Loucy (cell line): ENCODE measurements at regions not wholly inside any gene's neighbourhood (a gene's known extent, or its start where the extent isn't known, plus 50 kb on each side); places are given as distances from the start of the nearest gene placed in this dataset.

Source experiments
- H2AFZ ChIP-seq: fragments of 200-600 bp; sonication (generic); 2 replicates; pipeline ENCODE4 v1.6.0; 2016; ENCODE audit warnings: antibody characterized with exemption, mild to moderate bottlenecking, low read length, moderate library complexity
- H3F3A ChIP-seq: fragments of 200-600 bp; 2 replicates; pipeline ENCODE4 v1.6.0; 2016; ENCODE audit warnings: antibody characterized with exemption, low read depth, mild to moderate bottlenecking
- H3K27me3 ChIP-seq: fragments of 200-600 bp; sonication (generic); 2 replicates; pipeline ENCODE4 v1.6.1; 2014; ENCODE audit warnings: low read length, mild to moderate bottlenecking; ENCODE audit not compliant: insufficient read depth, poor library complexity, severe bottlenecking
- H3K36me3 ChIP-seq: fragments of 200-600 bp; sonication (generic); 2 replicates; pipeline ENCODE4 v1.6.1; 2016; ENCODE audit warnings: low read length; ENCODE audit not compliant: insufficient read depth
- H3K4me1 ChIP-seq: fragments of 200-600 bp; sonication (generic); 2 replicates; pipeline ENCODE4 v1.5.1; 2014; ENCODE audit warnings: low read length, mild to moderate bottlenecking; ENCODE audit not compliant: insufficient read depth, poor library complexity, severe bottlenecking
- H3K4me2 ChIP-seq: fragments of 200-600 bp; sonication (generic); 2 replicates; pipeline ENCODE4 v1.6.0; 2014; ENCODE audit warnings: antibody characterized with exemption, low read length, low read depth, mild to moderate bottlenecking; ENCODE audit not compliant: poor library complexity, severe bottlenecking
- H3K4me3 ChIP-seq: fragments of 200-600 bp; sonication (generic); 2 replicates; pipeline ENCODE4 v1.5.1; 2014; ENCODE audit warnings: low read length, mild to moderate bottlenecking, mixed read lengths; ENCODE audit not compliant: poor library complexity, severe bottlenecking
- H3K79me2 ChIP-seq: fragments of 200-600 bp; sonication (generic); 2 replicates; pipeline ENCODE4 v1.6.1; 2014; ENCODE audit warnings: low read length; ENCODE audit not compliant: insufficient read depth
- H3K9ac ChIP-seq: fragments of 200-600 bp; sonication (generic); 2 replicates; pipeline ENCODE4 v1.6.0; 2014; ENCODE audit warnings: mild to moderate bottlenecking, low read depth, low read length, moderate library complexity; ENCODE audit not compliant: poor library complexity, severe bottlenecking
- H3K9me2 ChIP-seq: fragments of 200-600 bp; sonication (generic); replicated peaks from 2 replicates; pipeline ENCODE4 v1.6.1; 2016; ENCODE audit warnings: low read depth, low read length, mixed read lengths
- H3K9me3 ChIP-seq: fragments of 200-600 bp; sonication (generic); 2 replicates; pipeline ENCODE4 v1.6.1; 2014; ENCODE audit warnings: mild to moderate bottlenecking, antibody characterized with exemption, low read length, low read depth; ENCODE audit not compliant: insufficient read depth
- H4K20me1 ChIP-seq: fragments of 200-600 bp; sonication (generic); 2 replicates; pipeline ENCODE4 v1.6.0; 2014; ENCODE audit warnings: antibody characterized with exemption, low read length, mild to moderate bottlenecking; ENCODE audit not compliant: insufficient read depth, poor library complexity, severe bottlenecking
- EZH2phosphoT487 ChIP-seq: fragments of 200-600 bp; IDR thresholded peaks from 2 replicates; pipeline ENCODE4 v1.6.1; 2018; ENCODE audit warnings: antibody characterized with exemption, mild to moderate bottlenecking, moderate library complexity, borderline replicate concordance
- TF ChIP-seq, protein P1 (sequence below): fragments of 200-600 bp; sonication (generic); conservative IDR thresholded peaks from 2 replicates; pipeline ENCODE4 v1.5.1; 2014; ENCODE audit warnings: mild to moderate bottlenecking, antibody characterized with exemption, low read length

DNA sequence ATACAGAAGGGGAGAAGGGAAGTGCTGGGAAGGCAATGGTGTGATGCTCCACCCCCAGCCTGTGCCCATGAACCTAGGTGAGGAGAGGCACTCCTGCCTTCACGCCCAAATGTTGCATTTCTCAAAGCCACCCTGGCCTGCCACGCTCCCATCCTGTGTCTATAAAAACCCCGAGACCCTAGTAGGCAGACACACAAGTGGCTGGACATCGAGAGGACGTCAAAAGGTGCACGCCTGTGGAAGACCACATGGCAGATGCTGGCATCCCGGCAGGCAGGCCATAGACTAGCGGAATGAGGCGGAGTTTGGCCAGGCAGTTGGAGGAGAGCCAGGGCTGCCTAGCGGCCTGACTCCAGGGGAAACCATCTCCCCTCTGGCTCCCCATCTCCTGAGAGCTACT is 1168.5 kb upstream of the ADGRL2 start:
- TF ChIP-seq, protein P1, sequence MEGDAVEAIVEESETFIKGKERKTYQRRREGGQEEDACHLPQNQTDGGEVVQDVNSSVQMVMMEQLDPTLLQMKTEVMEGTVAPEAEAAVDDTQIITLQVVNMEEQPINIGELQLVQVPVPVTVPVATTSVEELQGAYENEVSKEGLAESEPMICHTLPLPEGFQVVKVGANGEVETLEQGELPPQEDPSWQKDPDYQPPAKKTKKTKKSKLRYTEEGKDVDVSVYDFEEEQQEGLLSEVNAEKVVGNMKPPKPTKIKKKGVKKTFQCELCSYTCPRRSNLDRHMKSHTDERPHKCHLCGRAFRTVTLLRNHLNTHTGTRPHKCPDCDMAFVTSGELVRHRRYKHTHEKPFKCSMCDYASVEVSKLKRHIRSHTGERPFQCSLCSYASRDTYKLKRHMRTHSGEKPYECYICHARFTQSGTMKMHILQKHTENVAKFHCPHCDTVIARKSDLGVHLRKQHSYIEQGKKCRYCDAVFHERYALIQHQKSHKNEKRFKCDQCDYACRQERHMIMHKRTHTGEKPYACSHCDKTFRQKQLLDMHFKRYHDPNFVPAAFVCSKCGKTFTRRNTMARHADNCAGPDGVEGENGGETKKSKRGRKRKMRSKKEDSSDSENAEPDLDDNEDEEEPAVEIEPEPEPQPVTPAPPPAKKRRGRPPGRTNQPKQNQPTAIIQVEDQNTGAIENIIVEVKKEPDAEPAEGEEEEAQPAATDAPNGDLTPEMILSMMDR = no peak
- TF ChIP-seq EZH2phosphoT487 = no peak
- H3K9me2 ChIP-seq = no peaks in the 10 kb centered on the region
- no peak overlapping the region for H3K4me3 ChIP-seq
- H3K36me3 ChIP-seq = no peaks in the 10 kb centered on the region
- H2AFZ ChIP-seq = no peak overlapping the region
- H3K79me2 ChIP-seq = no peaks in the 10 kb centered on the region
- no peaks in the 10 kb centered on the region for H4K20me1 ChIP-seq
- no peaks in the 10 kb centered on the region for H3K27me3 ChIP-seq
- H3K4me2 ChIP-seq = no peak overlapping the region
- no peaks in the 10 kb centered on the region for H3K4me1 ChIP-seq
- H3K9ac ChIP-seq = no peak overlapping the region
- H3F3A ChIP-seq = no peaks in the 10 kb centered on the region
- H3K9me3 ChIP-seq = no peaks in the 10 kb centered on the region

GRCh38 chr1:80629304-80629837 is 1171.4 kb upstream of the ADGRL2 start:
- Histone ChIP-seq H4K20me1 (no peaks in the 10 kb centered on the region), H3F3A (no peaks in the 10 kb centered on the region)
- TF ChIP-seq EZH2phosphoT487 = no peak
- TF ChIP-seq, protein P1 = no peak

GRCh38 chr1:80624682-80625081 is 1176.1 kb upstream of the ADGRL2 start:
- H4K20me1 ChIP-seq = no peaks in the 10 kb centered on the region
- no peaks in the 10 kb centered on the region for H3K79me2 ChIP-seq
- no peak overlapping the region for H3K9ac ChIP-seq
- TF ChIP-seq EZH2phosphoT487 = no peak
- TF ChIP-seq, protein P1 = no peak
- no peak overlapping the region for H2AFZ ChIP-seq
- H3K4me1 ChIP-seq = no peaks in the 10 kb centered on the region
- H3K9me2 ChIP-seq = no peaks in the 10 kb centered on the region
- no peaks in the 10 kb centered on the region for H3K9me3 ChIP-seq
- no peak overlapping the region for H3K4me2 ChIP-seq
- no peak overlapping the region for H3K4me3 ChIP-seq
- no peaks in the 10 kb centered on the region for H3F3A ChIP-seq
- H3K36me3 ChIP-seq = no peaks in the 10 kb centered on the region
- no peaks in the 10 kb centered on the region for H3K27me3 ChIP-seq

More at GRCh38 chr1:80629304-80629837, 1171.4 kb upstream of the ADGRL2 start:
- no peak overlapping the region for H3K4me2 ChIP-seq
- no peaks in the 10 kb centered on the region for H3K4me1 ChIP-seq
- H3K9me2 ChIP-seq = no peaks in the 10 kb centered on the region
- H3K79me2 ChIP-seq = no peaks in the 10 kb centered on the region
- no peaks in the 10 kb centered on the region for H3K9me3 ChIP-seq
- no peaks in the 10 kb centered on the region for H3K36me3 ChIP-seq
- H2AFZ ChIP-seq = no peak overlapping the region
- H3K4me3 ChIP-seq = no peak overlapping the region
- H3K9ac ChIP-seq = no peak overlapping the region
- no peaks in the 10 kb centered on the region for H3K27me3 ChIP-seq
